ENCODE measurements at regions not wholly inside any gene's neighbourhood (a gene's known extent, or its start where the extent isn't known, plus 50 kb on each side); places are given as distances from the start of the nearest gene placed in this dataset.

DNA sequence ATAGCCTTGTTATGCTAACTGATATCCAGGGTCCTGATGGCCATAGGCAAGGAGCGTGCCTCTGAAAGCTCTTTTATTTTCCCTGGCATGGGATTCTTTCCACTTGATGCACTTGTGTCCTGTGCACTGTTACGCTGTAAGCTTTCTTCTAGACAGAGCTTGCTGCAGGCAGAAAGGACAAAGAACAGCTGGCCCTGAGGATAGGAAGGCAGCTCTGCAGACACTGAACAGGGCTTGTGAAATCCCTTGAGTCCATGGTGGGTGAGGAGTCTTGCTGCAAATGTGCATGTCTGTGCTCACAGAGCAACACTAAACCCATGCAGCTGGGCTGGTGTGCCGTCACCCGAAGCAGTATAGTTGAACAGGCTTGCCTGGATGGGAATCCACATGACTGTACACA lies 126.6 kb downstream of the AKAP11 start:
- Histone ChIP-seq H3K9me3 (ENCODE audit: control insufficient read depth, low read depth, low read length) (no peaks in the 10 kb centered on the region), H3K27me3 (ENCODE audit: control insufficient read depth, insufficient read depth, low read length) (peaks cover 2% of the 10 kb centered on the region), H3K4me1 (ENCODE audit: control insufficient read depth, insufficient read depth, low read length) (no peaks in the 10 kb centered on the region), H3K36me3 (ENCODE audit: control insufficient read depth, insufficient read depth, low read length) (no peaks in the 10 kb centered on the region), H3K4me3 (ENCODE audit: low read length) (no peak overlapping the region), H3K27ac (ENCODE audit: low read length) (no peak overlapping the region)
- no CpG with 5 or more reads among the region's 4 CpGs for WGBS (ENCODE audit: insufficient coverage, low lambda C conversion rate)
- no peak for DNase-seq

DNA sequence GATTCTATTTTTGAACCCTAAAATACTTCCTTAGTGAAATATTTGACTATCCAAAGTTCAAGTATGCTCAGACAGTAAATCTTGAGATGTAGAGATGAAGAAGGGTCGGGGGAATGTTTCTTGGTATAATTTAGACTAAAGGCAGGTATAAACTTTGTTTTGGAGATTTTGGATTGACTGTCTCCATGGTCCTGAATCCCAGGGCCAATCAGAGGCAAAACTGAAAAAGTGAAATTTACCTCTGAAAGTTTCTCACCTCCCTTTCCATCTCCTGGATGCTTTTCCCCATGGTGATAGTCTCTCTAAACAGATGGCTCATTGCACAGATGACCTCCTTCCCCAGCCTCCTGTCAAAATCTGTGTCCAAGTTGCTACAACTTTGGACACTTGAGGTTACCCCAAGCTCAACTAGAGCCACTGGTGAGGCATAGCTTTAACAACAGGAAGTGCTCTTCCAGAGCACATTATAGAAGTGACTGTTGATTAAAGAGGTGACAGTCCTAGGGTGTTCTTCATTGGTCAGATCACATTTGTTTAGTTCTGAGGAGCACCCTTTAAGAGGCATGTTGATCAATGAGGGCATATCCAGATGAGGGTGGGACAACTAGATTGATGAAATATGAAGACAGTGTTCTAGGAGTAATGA lies 128.4 kb downstream of the AKAP11 start:
- no peak for DNase-seq
- WGBS (ENCODE audit: insufficient coverage, low lambda C conversion rate), result 67% methylated on average over 1 of the region's 1 CpG
- H3K27me3 ChIP-seq (ENCODE audit: control insufficient read depth, insufficient read depth, low read length), result peaks cover 2% of the 10 kb centered on the region
- no peaks in the 10 kb centered on the region for H3K4me1 ChIP-seq (ENCODE audit: control insufficient read depth, insufficient read depth, low read length)
- no peak overlapping the region for H3K4me3 ChIP-seq (ENCODE audit: low read length)
- no peaks in the 10 kb centered on the region for H3K9me3 ChIP-seq (ENCODE audit: control insufficient read depth, low read depth, low read length)
- H3K36me3 ChIP-seq (ENCODE audit: control insufficient read depth, insufficient read depth, low read length), result no peaks in the 10 kb centered on the region
- no peak overlapping the region for H3K27ac ChIP-seq (ENCODE audit: low read length)

DNA sequence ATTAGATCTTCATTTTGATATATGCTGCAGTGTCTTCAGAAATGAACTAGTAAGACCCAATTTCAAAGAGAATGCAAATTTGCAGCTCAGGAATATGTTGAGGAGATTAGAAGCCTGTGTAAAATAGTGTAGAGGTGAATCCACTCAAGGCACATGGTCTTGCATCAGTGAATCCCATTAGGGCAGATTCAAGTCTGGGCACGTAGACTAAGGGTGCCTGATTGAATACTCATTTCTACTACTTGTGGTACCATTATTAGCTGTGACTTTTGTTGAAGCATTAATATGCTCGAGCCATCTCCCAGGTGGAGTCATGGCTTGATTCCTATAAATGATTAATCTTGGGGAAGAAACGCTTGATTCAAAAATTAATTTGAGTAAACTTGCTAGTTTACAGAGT lies 129.4 kb downstream of the AKAP11 start:
- no peak for DNase-seq
- Histone ChIP-seq H3K4me3 (ENCODE audit: low read length) (no peak overlapping the region), H3K27me3 (ENCODE audit: control insufficient read depth, insufficient read depth, low read length) (peaks cover 2% of the 10 kb centered on the region), H3K9me3 (ENCODE audit: control insufficient read depth, low read depth, low read length) (no peaks in the 10 kb centered on the region), H3K27ac (ENCODE audit: low read length) (no peak overlapping the region), H3K4me1 (ENCODE audit: control insufficient read depth, insufficient read depth, low read length) (no peaks in the 10 kb centered on the region), H3K36me3 (ENCODE audit: control insufficient read depth, insufficient read depth, low read length) (no peaks in the 10 kb centered on the region)
- WGBS (ENCODE audit: insufficient coverage, low lambda C conversion rate), result 80% methylated on average over 1 of the region's 3 CpGs

DNA sequence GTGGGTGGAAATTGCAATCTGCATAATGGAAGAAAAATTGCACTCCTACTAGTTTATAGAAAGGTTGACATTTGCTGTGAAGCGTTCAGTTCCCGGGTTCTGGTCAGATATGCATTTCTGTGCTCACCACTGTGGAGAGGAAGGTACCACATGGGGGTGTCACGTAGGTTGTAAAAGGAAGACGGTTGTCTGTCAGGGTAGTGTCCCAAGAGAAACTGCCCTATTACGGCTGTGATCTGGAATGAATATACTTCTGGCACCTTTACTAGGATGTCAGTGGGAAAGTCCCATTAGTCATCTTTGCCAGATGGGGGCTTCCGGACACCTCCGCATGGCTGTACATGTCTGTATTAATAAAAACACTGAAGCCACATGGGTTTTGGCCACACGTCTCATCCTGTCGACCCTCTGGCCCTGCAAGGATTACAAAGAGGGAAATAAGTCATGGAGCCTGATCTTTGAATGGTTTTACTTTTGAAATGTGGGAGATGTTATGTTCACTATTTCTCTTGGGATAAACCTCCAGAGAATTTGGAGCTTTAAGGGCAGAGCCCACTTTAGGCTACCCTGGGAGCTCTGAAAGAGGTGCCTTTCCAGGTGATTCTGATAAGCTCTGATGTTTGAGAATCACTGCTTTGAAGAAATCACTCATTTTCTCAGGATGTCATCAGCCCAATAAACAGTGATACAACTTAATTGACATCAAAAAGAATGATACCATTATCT lies 133.9 kb downstream of the AKAP11 start:
- Histone ChIP-seq H3K36me3 (ENCODE audit: control insufficient read depth, insufficient read depth, low read length) (no peaks in the 10 kb centered on the region), H3K27ac (ENCODE audit: low read length) (no peak overlapping the region), H3K4me1 (ENCODE audit: control insufficient read depth, insufficient read depth, low read length) (no peaks in the 10 kb centered on the region), H3K27me3 (ENCODE audit: control insufficient read depth, insufficient read depth, low read length) (peaks cover 2% of the 10 kb centered on the region), H3K4me3 (ENCODE audit: low read length) (no peak overlapping the region), H3K9me3 (ENCODE audit: control insufficient read depth, low read depth, low read length) (no peaks in the 10 kb centered on the region)
- no CpG with 5 or more reads among the region's 9 CpGs for WGBS (ENCODE audit: insufficient coverage, low lambda C conversion rate)
- no peak for DNase-seq

DNA sequence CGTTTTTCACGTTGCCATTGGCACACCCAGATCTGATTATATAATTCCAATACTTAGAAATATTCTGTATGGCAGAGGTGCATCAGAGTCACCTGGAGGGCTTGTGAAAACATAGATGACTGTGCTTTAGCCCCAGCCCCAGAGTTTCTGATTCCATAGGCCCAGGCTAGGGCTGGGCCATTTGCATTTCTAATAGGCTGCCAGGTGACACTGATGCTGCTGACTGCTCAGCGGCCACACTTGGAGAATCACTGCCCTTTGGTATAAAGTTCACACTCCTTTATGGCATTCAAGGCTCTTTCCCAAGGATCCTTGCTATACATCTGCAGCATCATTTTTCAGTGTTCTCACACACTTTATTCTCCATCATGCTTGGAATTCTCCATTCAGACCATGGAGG lies 137.1 kb downstream of the AKAP11 start:
- 43% methylated on average over 1 of the region's 3 CpGs for WGBS (ENCODE audit: insufficient coverage, low lambda C conversion rate)
- Histone ChIP-seq H3K27me3 (ENCODE audit: control insufficient read depth, insufficient read depth, low read length) (no peaks in the 10 kb centered on the region), H3K4me1 (ENCODE audit: control insufficient read depth, insufficient read depth, low read length) (no peaks in the 10 kb centered on the region), H3K4me3 (ENCODE audit: low read length) (no peak overlapping the region), H3K9me3 (ENCODE audit: control insufficient read depth, low read depth, low read length) (no peaks in the 10 kb centered on the region), H3K27ac (ENCODE audit: low read length) (no peak overlapping the region), H3K36me3 (ENCODE audit: control insufficient read depth, insufficient read depth, low read length) (no peaks in the 10 kb centered on the region)
- DNase-seq, result no peak

DNA sequence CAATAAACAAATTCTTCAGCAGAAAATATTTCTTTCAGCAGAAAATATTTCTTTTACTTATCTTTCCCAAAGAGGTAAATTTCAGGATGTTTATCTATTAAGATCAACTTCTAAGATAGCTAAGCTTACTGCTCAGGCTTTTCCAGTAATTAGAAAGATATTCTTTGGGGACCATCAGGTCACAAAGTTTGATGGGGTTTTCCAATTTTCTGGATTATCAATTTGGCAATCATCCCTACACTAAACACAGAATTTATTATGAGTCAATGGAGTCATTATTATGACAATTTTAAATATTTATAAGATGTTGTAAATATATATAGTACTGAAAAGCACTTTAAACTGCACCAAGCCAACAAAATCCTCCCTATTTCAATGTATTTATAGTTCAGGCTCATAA lies 137.6 kb downstream of the AKAP11 start:
- H3K36me3 ChIP-seq (ENCODE audit: control insufficient read depth, insufficient read depth, low read length), result no peaks in the 10 kb centered on the region

DNA sequence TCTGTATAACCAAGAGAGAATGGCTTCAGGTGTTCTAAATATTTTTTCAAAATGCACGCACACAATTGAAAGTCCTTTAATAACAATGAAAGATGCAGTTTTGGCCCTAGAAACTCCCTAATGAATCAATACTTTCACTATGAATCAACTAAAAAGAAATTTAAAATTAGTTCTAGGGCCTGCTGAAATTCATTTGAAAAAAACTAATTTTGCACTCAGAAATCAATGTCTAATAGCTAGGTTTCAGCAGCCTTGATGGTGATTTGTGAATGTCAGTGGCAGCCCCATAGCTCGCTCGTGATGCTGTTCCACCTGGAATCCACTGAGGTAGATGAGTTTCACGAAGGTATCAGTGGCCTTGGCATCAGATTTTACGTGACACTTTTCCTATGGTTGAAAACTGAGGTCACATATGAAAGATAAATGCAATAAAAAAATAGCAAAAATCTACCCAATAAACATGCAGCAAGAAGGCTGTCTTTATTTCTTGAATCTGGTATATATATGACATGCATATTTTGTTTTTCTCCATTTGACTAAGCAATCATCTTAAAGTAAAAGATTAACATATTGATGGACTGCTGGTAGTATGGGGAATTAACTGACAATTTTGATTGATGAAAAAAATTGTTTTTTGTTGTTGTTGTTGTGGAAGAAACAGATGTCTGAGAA lies 141.0 kb downstream of the AKAP11 start:
- DNase-seq, result no peak
- no peak overlapping the region for H3K4me3 ChIP-seq (ENCODE audit: low read length)
- WGBS (ENCODE audit: insufficient coverage, low lambda C conversion rate), result 92% methylated on average over 3 of the region's 5 CpGs
- no peaks in the 10 kb centered on the region for H3K9me3 ChIP-seq (ENCODE audit: control insufficient read depth, low read depth, low read length)
- H3K36me3 ChIP-seq (ENCODE audit: control insufficient read depth, insufficient read depth, low read length), result no peaks in the 10 kb centered on the region
- no peaks in the 10 kb centered on the region for H3K4me1 ChIP-seq (ENCODE audit: control insufficient read depth, insufficient read depth, low read length)
- H3K27me3 ChIP-seq (ENCODE audit: control insufficient read depth, insufficient read depth, low read length), result no peaks in the 10 kb centered on the region
- H3K27ac ChIP-seq (ENCODE audit: low read length), result no peak overlapping the region

More for the DNA sequence above, 137.6 kb downstream of the AKAP11 start:
- Histone ChIP-seq H3K27me3 (ENCODE audit: control insufficient read depth, insufficient read depth, low read length) (no peaks in the 10 kb centered on the region), H3K4me3 (ENCODE audit: low read length) (no peak overlapping the region), H3K9me3 (ENCODE audit: control insufficient read depth, low read depth, low read length) (no peaks in the 10 kb centered on the region), H3K4me1 (ENCODE audit: control insufficient read depth, insufficient read depth, low read length) (no peaks in the 10 kb centered on the region), H3K27ac (ENCODE audit: low read length) (no peak overlapping the region)
- no peak for DNase-seq

DNA sequence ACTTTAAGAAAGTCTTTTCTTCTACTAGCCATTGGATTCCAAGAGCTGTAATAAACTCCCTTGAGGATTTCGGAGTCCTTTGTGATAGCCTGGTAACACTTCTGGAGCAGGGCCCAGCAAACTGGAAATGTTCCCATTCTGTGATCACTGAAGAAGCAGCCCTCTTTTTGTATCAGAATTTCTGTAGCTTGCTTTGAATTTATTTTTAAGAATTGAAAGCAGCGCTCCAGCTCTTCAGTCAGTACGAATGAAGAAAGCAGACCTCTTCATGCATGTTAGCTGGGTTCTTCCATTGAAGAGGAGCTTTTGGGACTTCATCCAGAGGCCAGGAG lies 141.5 kb downstream of the AKAP11 start:
- Histone ChIP-seq H3K27ac (ENCODE audit: low read length) (no peak overlapping the region), H3K36me3 (ENCODE audit: control insufficient read depth, insufficient read depth, low read length) (no peaks in the 10 kb centered on the region), H3K4me1 (ENCODE audit: control insufficient read depth, insufficient read depth, low read length) (no peaks in the 10 kb centered on the region), H3K4me3 (ENCODE audit: low read length) (no peak overlapping the region), H3K27me3 (ENCODE audit: control insufficient read depth, insufficient read depth, low read length) (no peaks in the 10 kb centered on the region), H3K9me3 (ENCODE audit: control insufficient read depth, low read depth, low read length) (no peaks in the 10 kb centered on the region)
- no peak for DNase-seq
- no CpG with 5 or more reads among the region's 3 CpGs for WGBS (ENCODE audit: insufficient coverage, low lambda C conversion rate)

DNA sequence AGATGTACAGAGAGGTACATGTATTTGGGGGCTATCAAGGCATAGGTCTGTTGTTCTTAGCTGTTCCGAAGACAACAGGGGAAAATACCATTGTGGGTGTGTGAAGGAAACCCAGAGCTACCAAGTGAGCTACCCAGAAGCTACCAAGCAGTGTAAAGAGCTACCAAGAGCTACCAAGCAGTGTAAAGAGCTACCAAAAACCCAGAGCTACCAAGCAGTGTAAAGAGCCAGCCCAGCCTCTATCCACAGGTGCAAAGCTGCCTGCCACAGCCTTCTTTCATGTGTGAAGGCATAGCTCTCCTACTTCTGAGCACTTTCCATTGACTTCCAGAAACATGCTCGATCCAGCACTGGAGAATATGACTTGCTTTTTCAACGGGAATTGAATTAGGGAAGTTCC lies 145.7 kb downstream of the AKAP11 start:
- no peak overlapping the region for H3K4me3 ChIP-seq (ENCODE audit: low read length)
- no peaks in the 10 kb centered on the region for H3K9me3 ChIP-seq (ENCODE audit: control insufficient read depth, low read depth, low read length)
- no peak overlapping the region for H3K27ac ChIP-seq (ENCODE audit: low read length)
- WGBS (ENCODE audit: insufficient coverage, low lambda C conversion rate), result no CpG with 5 or more reads among the region's 3 CpGs
- DNase-seq, result no peak
- no peaks in the 10 kb centered on the region for H3K4me1 ChIP-seq (ENCODE audit: control insufficient read depth, insufficient read depth, low read length)
- no peaks in the 10 kb centered on the region for H3K27me3 ChIP-seq (ENCODE audit: control insufficient read depth, insufficient read depth, low read length)
- no peaks in the 10 kb centered on the region for H3K36me3 ChIP-seq (ENCODE audit: control insufficient read depth, insufficient read depth, low read length)

DNA sequence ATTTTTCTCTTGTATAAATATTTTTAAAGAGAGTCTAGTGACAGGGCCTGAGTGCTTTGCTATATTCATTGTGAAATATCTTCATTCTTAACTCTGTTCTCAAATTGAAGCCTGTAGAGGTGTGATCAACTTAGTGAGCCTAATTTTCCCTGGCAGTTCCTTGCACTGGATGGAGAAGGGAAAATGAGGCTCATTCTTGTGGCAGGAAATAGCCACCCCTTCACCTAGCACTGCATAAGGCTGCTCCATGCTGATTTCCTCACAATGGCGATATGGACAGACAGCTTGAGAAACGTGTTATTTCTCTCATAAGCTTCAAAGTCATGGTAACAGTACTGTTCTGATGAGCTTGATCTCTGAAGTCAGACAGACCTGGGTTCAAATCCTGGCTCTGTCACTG lies 146.2 kb downstream of the AKAP11 start:
- no CpG with 5 or more reads among the region's 2 CpGs for WGBS (ENCODE audit: insufficient coverage, low lambda C conversion rate)
- Histone ChIP-seq H3K4me3 (ENCODE audit: low read length) (no peak overlapping the region), H3K9me3 (ENCODE audit: control insufficient read depth, low read depth, low read length) (no peaks in the 10 kb centered on the region), H3K4me1 (ENCODE audit: control insufficient read depth, insufficient read depth, low read length) (no peaks in the 10 kb centered on the region), H3K27me3 (ENCODE audit: control insufficient read depth, insufficient read depth, low read length) (no peaks in the 10 kb centered on the region), H3K36me3 (ENCODE audit: control insufficient read depth, insufficient read depth, low read length) (no peaks in the 10 kb centered on the region), H3K27ac (ENCODE audit: low read length) (no peak overlapping the region)
- DNase-seq, result no peak

DNA sequence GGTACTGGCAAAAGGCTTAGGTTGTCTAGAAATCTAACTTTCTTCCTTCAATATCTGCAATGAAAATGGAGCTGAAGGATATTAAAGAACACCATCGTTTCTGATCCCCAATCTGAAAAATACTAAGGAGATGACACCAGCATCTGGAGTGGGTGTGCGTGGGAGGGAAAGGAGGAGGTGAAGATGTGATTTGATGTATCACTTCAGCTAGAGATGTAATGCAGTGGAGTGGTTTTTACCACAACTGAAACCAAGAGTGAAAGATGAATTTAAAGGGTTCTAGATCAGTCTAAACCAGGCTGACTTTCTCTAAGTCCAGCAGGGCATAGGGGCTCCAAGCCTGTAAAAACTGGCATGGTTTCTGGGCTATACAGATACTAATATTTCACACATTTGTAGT lies 148.4 kb downstream of the AKAP11 start:
- Histone ChIP-seq H3K27me3 (ENCODE audit: control insufficient read depth, insufficient read depth, low read length) (no peaks in the 10 kb centered on the region), H3K36me3 (ENCODE audit: control insufficient read depth, insufficient read depth, low read length) (no peaks in the 10 kb centered on the region), H3K9me3 (ENCODE audit: control insufficient read depth, low read depth, low read length) (no peaks in the 10 kb centered on the region), H3K27ac (ENCODE audit: low read length) (no peak overlapping the region), H3K4me1 (ENCODE audit: control insufficient read depth, insufficient read depth, low read length) (no peaks in the 10 kb centered on the region), H3K4me3 (ENCODE audit: low read length) (no peak overlapping the region)
- DNase-seq, result no peak
- no CpG with 5 or more reads among the region's 2 CpGs for WGBS (ENCODE audit: insufficient coverage, low lambda C conversion rate)

All from large intestine (tissue), 3 donors.